GM18870 (cell line): ENCODE measurements at regions not wholly inside any gene's neighbourhood (a gene's known extent, or its start where the extent isn't known, plus 50 kb on each side); places are given as distances from the start of the nearest gene placed in this dataset.
"Not testable (repeated sequence)": the region's sequence is repeated elsewhere in the genome, so short reads cannot be mapped to it uniquely, and the experiment has no call there.

Source experiments
- ATAC-seq: cut with Tn5 transposase; IDR thresholded peaks from one replicate; pipeline ENCODE4 v1.9.1; 2021; ENCODE audit warnings: moderate library complexity; ENCODE audit not compliant: unreplicated experiment

DNA sequence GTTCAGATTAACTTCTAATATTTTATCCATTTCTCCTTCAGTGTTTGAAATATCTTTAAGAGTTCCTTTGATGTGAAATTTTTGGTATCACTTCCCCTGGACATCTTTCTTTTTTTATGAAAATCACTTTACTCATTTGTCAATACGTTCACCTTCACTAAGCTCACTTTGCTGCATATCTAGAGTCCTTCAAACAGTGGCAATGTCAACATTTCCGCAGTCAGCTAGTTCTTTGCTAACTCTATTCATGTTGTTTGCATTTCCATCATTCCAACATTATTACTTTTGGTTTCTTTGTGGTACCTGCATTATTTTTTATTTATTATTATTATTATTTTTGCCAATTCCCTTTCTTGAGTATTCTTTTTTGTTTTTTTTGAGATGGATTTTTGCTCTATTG lies 203.0 kb downstream of the GPAT3 start:
- no peak for ATAC-seq

DNA sequence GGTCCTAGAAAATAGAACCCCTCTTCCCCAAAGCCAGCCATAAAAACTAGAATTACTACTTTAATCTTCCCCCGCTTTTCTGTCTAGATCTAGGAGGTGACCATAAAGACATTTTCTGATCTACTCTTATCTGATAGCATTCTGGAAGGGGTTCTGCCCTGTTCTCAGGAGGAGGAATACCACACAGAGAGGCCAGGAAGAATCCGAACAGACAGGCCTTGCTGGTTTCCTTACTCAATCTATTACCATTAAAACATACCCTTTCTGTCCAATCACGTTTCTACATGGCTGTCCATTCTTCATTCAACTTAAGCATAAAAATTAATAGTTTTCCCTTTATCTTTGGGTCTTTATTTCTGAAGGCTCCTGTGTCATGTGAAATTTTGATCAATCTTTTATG lies 198.7 kb downstream of the GPAT3 start:
- no peak for ATAC-seq

DNA sequence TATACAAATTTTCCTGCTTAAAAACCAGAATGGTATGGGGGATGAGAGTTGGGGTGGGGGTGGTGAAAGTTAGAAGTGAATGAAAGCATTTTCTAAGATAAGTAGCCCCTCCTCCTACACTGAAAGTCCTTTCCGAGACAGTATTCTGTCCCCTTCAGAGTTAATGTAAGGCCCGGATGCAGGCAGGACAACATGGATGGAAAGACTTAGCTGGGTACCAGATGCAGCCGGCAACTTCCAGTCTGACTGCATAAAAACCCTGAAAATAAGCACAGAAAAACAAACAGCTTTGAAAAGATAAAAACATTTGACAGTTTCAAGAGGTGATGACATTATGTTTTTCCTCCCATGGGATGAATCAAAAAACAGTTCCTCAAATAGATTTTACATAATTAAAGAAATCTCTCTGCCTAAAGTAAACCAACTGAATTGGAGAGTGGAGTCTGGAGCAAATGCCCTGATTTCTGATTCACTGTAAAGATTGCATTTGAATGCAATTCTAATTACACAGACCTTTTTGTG lies 196.3 kb downstream of the GPAT3 start:
- ATAC-seq: no peak

DNA sequence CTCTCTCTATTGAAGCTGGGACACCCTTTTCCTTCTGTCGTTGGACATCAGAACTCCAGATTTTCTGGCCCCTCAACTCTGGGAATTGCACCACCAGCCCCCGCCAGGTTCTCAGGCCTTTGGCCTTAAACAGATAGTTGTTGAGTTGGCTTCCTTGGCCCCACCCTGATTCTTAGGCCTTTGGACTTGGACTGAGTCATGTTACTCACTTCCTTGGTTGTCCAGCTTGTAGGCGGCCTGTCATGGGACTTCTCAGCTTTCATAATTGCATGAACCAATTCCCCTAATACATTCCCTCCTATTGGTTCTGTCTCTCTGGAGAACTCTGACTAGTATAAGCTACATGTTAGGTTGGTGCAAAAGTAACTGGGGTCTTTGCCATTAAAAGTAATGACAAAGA lies 195.7 kb downstream of the GPAT3 start:
- ATAC-seq: no peak

DNA sequence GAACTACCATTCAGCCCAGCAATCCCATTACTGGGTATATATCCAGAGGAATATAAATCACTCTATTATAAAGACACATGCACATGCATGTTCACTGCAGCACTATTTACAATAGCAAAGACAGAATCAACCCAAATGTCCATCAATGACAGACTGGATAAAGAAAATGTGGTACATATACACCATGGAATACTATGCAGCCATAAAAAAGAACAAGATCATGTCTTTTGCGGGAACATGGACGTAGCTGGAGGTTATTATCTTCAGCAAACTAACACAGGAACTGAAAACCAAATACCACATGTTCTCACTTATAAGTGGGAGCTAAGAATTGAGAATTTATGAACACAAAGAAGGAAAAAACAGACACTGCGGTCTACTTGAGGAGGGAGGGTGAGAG lies 195.1 kb downstream of the GPAT3 start:
- not testable (repeated sequence) for ATAC-seq

DNA sequence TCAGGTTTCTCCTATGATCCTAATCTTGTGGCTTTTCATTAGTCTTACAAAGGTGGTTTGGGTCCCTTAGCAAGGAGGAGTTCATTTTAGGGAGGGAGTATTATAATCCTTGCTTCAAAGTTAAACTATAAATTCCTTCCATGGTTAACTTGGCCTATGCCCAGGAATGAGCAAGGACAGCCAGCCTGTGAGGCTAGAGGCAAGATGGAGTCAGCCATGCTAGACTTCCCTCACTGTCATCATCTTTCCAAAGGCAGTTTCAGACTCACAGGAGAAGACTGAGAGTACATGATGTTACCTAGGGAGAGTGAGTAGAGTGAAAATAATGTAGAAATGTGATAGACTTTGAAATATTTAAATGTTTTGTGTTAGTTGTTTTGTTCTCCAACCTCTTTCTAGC lies 192.3 kb downstream of the GPAT3 start:
- ATAC-seq: no peak

DNA sequence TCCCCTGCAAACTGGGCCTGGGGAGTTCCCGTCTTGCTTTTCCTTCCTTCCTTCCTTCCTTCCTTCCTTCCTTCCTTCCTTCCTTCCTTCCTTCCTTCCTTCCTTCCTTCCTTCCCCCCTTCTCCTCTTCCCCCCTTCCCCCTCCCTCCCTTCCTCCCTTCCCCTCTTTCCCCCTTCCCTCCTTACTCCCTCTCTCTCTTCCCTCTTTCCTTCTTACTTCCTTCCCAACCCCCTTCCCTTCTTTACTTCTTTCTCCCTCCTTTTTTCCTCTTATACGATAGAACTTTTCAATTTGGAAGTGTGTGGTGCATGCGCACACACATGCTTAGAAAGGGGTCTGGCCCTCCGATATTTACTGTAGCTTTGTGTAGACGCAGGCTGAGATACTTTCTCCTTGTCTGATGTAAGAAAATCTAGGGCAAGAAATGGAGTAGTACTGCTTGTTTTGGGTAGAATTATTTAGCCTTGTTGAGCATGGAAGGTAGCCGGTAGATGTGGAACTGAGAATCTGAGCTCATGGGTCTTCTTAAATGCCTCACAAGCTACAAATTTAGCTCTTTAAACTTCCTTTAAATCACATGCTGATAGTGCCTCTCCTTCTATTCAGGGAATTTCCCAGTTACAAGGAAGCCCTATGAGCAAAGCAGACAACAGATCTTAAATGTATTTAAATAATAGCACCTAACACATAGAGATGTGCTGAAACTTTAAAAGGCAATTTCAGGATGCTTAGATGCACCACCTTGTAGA lies 189.6 kb downstream of the GPAT3 start:
- ATAC-seq: no peak

DNA sequence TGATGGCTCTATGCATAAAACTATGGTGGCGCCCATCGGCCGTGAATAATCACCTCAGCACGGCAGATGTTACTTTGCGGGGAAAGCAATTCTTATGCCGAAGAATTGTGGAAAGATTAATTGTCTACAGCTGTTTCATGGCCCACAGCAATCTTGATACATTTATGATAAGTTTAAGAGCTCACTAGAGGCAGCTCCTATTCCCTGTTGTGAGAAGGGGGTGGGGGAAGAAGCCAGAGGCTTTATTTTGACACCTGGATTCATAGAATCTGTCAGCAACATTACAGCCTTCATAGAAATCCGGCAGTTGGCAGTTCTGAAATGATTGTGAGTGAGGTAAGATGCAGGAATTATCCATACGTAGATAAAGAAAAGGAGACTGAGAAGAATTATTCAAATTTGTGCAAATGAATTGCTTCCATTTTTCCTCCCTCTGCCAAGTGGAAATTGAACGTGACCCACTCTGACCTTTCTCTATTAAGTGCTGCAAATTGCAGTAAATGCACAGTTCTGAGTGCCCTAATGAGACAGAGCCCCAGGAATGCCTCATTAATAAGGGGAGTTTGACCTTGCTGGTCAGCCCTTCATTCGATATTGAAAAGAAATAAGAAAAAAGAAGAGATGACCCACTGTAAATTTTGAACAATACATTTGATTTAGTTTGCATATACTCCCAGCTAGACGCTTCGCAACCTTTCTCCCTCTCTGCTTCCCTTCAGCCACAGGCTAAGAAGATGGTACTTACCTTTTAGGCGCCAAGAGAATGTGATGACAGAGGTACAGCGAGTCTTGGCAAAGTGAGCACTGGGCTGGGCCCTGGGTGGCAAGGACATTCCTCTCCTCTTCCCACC lies 188.8 kb downstream of the GPAT3 start:
- no peak for ATAC-seq

DNA sequence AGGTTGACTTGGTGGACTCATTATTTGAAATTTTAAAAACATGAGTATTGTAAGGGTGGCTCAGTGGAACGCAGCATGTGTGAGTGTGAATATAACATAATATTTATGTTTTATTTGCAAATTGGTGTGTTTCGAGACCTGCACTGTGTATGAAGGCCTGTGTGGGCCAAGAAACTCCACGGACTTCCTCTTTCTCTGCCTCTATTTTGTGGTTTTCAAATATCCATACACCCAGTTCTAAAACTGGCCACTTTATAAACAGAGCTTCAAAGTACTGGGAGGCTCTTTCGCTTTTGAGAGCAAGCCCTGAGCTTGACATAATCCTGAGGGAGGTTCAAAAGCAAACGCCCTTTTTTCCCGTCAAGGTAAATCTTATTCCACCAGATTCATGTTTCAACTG lies 187.7 kb downstream of the GPAT3 start:
- no peak for ATAC-seq

DNA sequence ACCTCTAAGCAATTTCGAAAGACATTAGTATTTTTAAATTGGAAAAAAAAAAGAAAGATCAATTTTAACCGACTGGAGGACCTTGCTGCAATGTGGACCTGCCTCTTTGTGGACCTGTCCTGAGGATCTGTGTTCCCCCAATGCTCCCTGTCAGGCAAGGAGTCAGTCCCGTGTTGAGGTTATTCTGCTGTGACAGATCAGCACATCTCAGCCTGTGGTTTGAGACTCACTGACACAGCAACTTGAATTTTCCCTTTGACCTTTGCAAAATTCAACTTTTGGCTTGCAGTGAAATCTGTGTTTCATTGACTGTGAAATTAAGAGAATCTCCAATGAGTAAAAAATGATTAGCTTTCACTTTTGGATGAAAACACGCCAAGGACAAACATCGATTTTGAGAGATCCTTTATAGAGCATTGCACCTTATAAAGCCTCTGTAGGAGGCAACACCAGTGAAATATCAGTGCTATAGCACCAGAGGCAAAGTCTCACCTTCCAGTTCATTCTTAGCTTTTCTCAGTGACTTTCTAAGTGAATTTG lies 186.9 kb downstream of the GPAT3 start:
- ATAC-seq: no peak

DNA sequence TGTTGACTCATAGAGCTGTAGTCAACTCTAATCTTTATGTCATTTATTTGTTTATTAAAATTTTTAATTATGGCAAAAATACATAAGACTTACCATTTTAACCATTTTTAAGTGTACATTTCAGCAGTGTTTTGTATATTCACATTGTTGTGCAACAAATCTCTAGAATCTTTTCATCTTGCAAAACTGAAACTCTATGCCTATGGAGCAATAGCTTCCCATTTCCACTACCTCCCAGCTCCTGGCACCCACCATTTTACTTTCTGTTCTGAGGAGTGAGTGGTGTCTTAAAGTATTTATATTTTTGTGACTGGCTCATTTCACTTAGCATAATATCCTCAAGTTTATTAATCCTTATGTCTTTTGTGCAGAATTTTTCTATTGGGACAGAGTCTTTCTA lies 181.0 kb downstream of the GPAT3 start:
- ATAC-seq: no peak

DNA sequence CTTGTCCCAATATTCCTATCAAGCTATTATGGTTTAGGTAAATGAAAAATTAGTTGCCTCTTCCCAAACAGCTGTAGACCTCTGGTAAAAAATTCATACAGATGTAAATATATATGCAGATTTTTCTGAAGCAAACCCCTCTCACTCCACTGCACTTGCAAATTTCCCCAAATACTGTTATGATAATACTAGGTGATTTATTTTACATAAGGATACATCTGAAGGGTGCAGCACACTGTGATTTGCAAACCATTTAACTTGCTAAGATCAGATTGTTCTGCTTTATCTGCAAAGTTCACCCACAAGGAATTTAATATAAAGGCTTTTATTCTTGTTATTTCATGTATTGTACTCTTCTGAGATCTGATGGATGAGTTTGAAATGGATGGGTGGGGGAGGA lies 177.0 kb downstream of the GPAT3 start:
- no peak for ATAC-seq

DNA sequence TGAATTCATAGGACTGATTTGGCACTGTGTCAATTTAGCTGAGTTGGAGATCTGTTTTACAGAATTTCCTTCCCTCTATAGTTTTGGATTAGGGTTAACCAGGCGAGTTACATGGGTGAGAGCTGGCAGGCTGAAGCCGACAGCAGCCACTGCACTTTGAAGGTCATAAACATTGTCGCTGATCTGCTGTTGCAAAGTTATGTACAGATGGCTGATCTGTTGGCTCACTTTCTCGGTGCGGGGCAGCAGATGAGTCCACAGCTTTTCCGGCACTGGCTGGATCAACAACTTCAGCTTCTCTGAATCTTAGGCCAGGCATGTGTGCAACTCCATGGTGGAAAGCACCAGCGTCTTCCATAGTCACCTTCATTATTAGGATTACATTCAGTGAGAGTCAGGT lies 173.7 kb downstream of the GPAT3 start:
- no peak for ATAC-seq

DNA sequence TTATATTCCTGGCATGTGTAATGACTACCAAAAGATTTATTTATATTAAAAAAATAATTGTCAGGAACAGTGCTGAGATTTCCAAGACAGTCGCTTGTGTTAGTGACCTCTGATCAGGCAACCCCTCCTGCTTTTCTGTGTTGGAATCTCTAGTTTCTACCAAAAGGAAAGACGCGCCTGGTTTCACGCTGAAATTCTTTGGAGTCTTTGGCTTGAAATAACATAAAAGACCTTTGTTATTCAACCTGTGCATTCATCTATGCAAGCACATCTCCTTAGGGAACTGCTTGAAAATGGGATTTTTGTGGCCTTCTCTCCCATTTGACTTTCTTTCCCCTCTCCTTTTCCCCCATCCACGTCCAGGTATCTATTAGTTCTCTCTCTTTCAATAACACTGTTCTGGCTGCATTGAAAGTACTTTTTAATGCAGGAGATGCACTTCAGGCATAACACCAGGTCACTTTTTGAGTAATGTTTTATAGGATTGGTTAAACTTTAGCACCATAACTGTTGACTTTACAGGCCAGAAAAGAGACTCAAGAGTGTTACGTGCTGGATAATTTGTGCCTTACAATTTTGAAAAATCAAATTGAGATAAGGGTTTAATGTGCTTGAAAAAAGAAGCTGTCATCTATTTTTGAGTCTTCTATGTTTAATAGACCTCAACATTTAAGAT lies 172.7 kb downstream of the GPAT3 start:
- ATAC-seq: no peak

DNA sequence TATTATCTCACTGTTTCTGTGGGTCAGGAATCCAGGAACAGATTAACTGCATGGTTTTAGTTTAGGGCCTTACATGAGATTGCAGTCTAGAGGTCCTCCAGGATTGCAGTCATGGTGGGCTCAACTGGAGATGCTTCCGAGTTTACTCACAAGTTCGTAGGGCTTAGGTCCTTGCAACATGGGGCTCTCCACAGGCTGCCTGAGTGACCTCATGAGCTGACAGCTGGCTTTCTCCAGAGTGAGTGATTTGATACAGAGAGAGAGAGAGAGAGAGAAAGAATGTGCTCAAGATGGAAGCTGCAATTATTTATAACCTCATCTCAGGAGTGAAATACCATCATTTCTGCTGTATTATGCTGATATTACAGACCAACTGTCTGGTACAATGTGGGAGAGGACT lies 168.9 kb downstream of the GPAT3 start:
- no peak for ATAC-seq

DNA sequence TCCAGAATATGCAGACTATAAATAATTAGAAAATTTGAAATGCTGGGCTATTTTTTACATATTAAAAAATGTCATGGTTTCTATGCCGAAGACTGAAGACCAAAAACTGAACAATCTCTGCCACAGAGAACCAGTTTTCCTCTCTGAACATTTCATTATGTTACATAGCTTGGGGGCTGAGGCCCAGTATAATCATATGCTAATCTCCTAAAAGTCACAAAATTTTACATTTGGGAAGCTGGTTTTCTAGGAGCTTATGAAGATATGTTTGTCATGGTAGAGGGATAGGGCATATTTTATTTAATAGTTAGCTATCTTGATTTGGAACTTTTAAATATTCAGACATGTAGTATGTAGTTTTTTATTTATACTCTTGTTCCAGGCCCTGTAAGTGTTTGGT lies 167.8 kb downstream of the GPAT3 start:
- no peak for ATAC-seq

DNA sequence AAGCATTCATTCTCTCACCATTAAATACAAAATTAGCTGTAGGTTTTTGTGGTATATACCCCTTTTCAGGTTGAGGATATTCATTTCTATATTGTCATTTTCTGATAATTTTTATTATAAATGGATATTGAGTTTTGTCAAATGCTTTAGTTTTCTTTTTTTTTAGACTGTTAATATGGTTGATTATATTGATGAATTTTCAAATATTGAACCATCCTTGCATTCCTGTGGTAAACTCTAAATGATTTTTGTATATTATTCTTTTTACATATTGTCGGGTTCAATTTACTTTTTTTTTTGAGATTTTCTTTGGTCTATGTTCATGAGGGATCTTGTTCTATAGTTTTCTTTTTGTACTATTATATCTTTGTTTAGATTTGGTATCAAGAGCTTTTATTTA lies 165.1 kb downstream of the GPAT3 start:
- no peak for ATAC-seq

DNA sequence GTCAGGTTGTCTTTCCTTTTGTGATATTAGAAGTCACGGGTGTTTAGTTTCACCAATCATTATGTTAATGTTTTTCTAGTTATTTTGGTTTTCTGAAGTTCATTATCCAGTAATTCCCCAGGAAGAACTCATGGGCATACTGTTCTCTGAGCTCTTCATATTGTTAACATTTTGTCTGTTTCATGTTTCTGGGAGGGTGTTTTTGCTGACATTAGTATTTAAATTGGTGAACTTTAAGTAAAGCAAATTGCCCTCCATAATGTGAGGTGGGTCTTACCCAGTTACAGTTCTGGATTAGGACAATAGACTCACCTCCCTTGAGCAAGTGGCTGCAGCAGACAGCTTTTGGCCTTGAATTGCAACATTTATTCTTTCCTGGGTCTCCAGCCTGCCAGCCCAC lies 163.4 kb downstream of the GPAT3 start:
- ATAC-seq: no peak

DNA sequence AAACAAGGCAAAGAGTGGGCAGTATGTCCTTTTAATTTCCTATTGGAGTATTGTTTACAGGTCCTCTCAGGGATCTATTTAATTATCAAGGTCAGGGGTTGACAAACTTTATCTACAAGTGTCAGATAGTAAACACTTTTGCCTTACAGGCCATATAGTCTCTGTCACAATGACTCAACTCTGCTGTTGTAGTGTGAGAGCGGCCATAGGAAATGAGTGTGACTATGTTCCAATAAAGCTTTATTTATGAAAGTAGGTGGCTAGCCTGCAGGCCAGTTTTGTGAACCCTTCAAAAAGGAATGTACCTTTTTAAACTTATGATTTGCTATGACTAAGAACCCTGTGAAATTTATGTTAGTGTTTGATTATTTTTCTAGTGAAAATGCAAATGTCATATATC lies 156.1 kb downstream of the GPAT3 start:
- ATAC-seq: no peak

DNA sequence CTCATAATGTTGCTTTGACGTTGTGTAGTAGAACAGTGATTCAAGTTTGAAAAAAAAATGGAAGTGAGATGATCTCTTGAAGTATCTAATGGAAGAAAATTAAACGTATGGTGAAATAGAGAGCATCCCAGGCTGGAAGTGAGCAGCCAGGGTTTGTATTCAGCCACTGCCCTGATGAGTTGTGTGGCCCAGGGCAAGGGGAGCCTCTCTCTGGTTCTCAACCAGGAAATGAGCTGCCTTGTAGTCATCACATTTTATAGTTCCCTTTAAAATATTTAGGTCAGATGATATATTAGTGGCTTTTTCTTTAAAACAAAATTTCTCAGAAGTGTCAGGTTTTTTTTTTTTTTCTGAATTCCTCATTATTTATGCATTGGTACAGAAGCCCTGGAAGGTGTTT lies 150.3 kb downstream of the GPAT3 start:
- no peak for ATAC-seq

DNA sequence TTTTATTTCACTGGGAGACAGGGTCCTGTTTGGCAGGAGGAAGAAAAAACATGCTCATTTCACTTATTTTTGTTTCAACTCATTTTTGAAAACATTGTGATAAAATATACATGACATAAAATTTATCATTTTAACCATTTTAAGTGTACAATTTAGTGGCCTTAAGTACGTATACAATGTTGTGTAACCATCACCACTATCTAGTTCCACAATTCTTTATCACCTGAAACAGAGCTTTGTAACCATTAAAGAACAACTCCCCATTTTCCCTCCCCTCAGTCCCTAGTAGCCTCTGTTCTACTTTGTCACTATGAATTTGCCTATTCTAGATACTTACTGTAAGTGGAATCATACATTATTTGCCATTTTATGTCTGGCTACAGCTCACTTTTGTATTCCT lies 143.8 kb downstream of the GPAT3 start:
- no peak for ATAC-seq
